ENCODE measurements at regions not wholly inside any gene's neighbourhood (a gene's known extent, or its start where the extent isn't known, plus 50 kb on each side); places are given as distances from the start of the nearest gene placed in this dataset.

DNA sequence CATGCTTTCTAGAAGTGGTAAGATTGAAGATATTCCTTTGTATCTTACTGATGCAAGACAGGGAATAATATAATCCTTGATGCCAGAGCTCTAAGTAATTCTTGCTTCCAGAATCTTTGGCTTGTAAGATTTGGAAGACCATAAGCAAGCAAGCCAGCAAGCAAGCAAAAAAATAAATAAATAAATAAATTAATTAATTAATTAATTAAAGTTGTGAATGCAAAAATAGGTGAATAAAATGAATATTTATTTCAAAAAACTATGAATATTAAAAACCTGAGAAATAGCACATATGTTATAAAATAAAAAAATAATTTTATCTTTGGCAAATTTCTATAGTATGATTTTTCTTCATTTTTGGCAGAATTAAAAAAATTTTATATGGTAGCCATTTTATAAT lies 750.2 kb upstream of the ARRDC4 start:
- Histone ChIP-seq H3K4me1 (ENCODE audit: control insufficient read depth, extremely low read depth, insufficient read depth, low read length) (no peaks in the 10 kb centered on the region), H3K9ac (ENCODE audit: control insufficient read depth, extremely low read depth, insufficient read depth, low read length) (no peak overlapping the region), H3K27me3 (ENCODE audit: control insufficient read depth, extremely low read depth, insufficient read depth, low read length) (no peaks in the 10 kb centered on the region), H3K4me3 (ENCODE audit: control insufficient read depth in 2 of 3, extremely low read depth in 1 of 3, insufficient read depth in 2 of 3, low read depth in 1 of 3, low read length in 3 of 3) (no peak overlapping the region), H3K79me2 (ENCODE audit: control insufficient read depth, insufficient read depth, low read length) (no peaks in the 10 kb centered on the region), H3K9me3 (ENCODE audit: control insufficient read depth, low read depth, low read length) (no peaks in the 10 kb centered on the region), H2AFZ (ENCODE audit: control insufficient read depth, low read length) (no peak overlapping the region), H3K9me1 (ENCODE audit: control insufficient read depth, extremely low read depth, insufficient read depth, low read length) (no peaks in the 10 kb centered on the region), H3K36me3 (ENCODE audit: control insufficient read depth in 2 of 2, extremely low read depth in 1 of 2, insufficient read depth in 2 of 2, low read length in 2 of 2) (no peaks in the 10 kb centered on the region), H3K4me2 (ENCODE audit: control insufficient read depth, extremely low read depth, insufficient read depth, low read depth, low read length) (no peak overlapping the region), H3K27ac (ENCODE audit: control insufficient read depth, insufficient read depth, low read length) (no peak overlapping the region), H4K20me1 (ENCODE audit: control insufficient read depth, extremely low read depth, insufficient read depth, low read length) (no peaks in the 10 kb centered on the region)
- DNase-seq (ENCODE audit: low read depth, low spot score) (no peak), FAIRE-seq (no peak)
- TF ChIP-seq, protein P1, sequence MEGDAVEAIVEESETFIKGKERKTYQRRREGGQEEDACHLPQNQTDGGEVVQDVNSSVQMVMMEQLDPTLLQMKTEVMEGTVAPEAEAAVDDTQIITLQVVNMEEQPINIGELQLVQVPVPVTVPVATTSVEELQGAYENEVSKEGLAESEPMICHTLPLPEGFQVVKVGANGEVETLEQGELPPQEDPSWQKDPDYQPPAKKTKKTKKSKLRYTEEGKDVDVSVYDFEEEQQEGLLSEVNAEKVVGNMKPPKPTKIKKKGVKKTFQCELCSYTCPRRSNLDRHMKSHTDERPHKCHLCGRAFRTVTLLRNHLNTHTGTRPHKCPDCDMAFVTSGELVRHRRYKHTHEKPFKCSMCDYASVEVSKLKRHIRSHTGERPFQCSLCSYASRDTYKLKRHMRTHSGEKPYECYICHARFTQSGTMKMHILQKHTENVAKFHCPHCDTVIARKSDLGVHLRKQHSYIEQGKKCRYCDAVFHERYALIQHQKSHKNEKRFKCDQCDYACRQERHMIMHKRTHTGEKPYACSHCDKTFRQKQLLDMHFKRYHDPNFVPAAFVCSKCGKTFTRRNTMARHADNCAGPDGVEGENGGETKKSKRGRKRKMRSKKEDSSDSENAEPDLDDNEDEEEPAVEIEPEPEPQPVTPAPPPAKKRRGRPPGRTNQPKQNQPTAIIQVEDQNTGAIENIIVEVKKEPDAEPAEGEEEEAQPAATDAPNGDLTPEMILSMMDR (optimal IDR thresholded peaks at IDR 0.05 in 1 of 3, IDR thresholded peaks at IDR 0.05 in 1 of 3, conservative IDR thresholded peaks at IDR 0.05 in 1 of 3; ENCODE audit: extremely low read depth in 1 of 3, insufficient read depth in 2 of 3, low read length in 3 of 3), result no peak
- TF ChIP-seq EZH2 (IDR thresholded peaks at IDR 0.05; ENCODE audit: low read length), result no peak
- dilution Hi-C loops (cut with MboI; ENCODE audit: extremely low pct_ligation_motif_present, low sequenced_read_pairs), result no loop called here

- H3K9me1 ChIP-seq (ENCODE audit: control insufficient read depth, extremely low read depth, insufficient read depth, low read length), result no peaks in the 10 kb centered on the region
- H4K20me1 ChIP-seq (ENCODE audit: control insufficient read depth, extremely low read depth, insufficient read depth, low read length), result no peaks in the 10 kb centered on the region
- H3K36me3 ChIP-seq (ENCODE audit: control insufficient read depth in 2 of 2, extremely low read depth in 1 of 2, insufficient read depth in 2 of 2, low read length in 2 of 2), result no peaks in the 10 kb centered on the region
- no peaks in the 10 kb centered on the region for H3K27me3 ChIP-seq (ENCODE audit: control insufficient read depth, extremely low read depth, insufficient read depth, low read length)
- H3K27ac ChIP-seq (ENCODE audit: control insufficient read depth, insufficient read depth, low read length), result no peak overlapping the region
- no peaks in the 10 kb centered on the region for H3K4me1 ChIP-seq (ENCODE audit: control insufficient read depth, extremely low read depth, insufficient read depth, low read length)
- FAIRE-seq (no peak), DNase-seq (ENCODE audit: low read depth, low spot score) (no peak)
- TF ChIP-seq, protein P1 (optimal IDR thresholded peaks at IDR 0.05 in 1 of 3, IDR thresholded peaks at IDR 0.05 in 1 of 3, conservative IDR thresholded peaks at IDR 0.05 in 1 of 3; ENCODE audit: extremely low read depth in 1 of 3, insufficient read depth in 2 of 3, low read length in 3 of 3), result no peak
- TF ChIP-seq EZH2 (IDR thresholded peaks at IDR 0.05; ENCODE audit: low read length), result no peak
- no peaks in the 10 kb centered on the region for H3K9me3 ChIP-seq (ENCODE audit: control insufficient read depth, low read depth, low read length)
- no peaks in the 10 kb centered on the region for H3K79me2 ChIP-seq (ENCODE audit: control insufficient read depth, insufficient read depth, low read length)
- dilution Hi-C loops (cut with MboI; ENCODE audit: extremely low pct_ligation_motif_present, low sequenced_read_pairs), result no loop called here
- H3K4me3 ChIP-seq (ENCODE audit: control insufficient read depth in 2 of 3, extremely low read depth in 1 of 3, insufficient read depth in 2 of 3, low read depth in 1 of 3, low read length in 3 of 3), result no peak overlapping the region
- H2AFZ ChIP-seq (ENCODE audit: control insufficient read depth, low read length), result no peak overlapping the region
- H3K9ac ChIP-seq (ENCODE audit: control insufficient read depth, extremely low read depth, insufficient read depth, low read length), result no peak overlapping the region
- no peak overlapping the region for H3K4me2 ChIP-seq (ENCODE audit: control insufficient read depth, extremely low read depth, insufficient read depth, low read depth, low read length)
Measured at GRCh38 chr15:97215629-97216028, 744.9 kb upstream of the ARRDC4 start.
